HFF-Myc (cell line): ENCODE measurements at regions not wholly inside any gene's neighbourhood (a gene's known extent, or its start where the extent isn't known, plus 50 kb on each side); places are given as distances from the start of the nearest gene placed in this dataset.
A peak's percentile ranks its signal among the peaks of the same experiment; 100 is the strongest.

Experiments used
- DNase-seq: peaks from one replicate; pipeline ENCODE4 v3.0.0-alpha.2; 2011; ENCODE audit warnings: low read depth; ENCODE audit errors: extremely low read depth
- H3K4me3 ChIP-seq: replicated peaks from 2 replicates; pipeline ENCODE4 v1.5.1; 2011; ENCODE audit warnings: low read depth, mild to moderate bottlenecking, control low read depth, low read length
- CTCF ChIP-seq: IDR thresholded peaks from 2 replicates; pipeline ENCODE4 v1.5.1; 2012; ENCODE audit warnings: mild to moderate bottlenecking, low read depth, low read length, control low read depth; ENCODE audit errors: missing control alignments

- H3K4me3 ChIP-seq, result no peak overlapping the region
- TF ChIP-seq CTCF, result no peak
- no peak for DNase-seq
Observed at GRCh38 chr2:12402440-12403139, 314.1 kb upstream of the TRIB2 start.

- no peak for TF ChIP-seq CTCF
- no peak for DNase-seq
Observed at GRCh38 chr2:12404497-12404896, 312.2 kb upstream of the TRIB2 start.

DNA sequence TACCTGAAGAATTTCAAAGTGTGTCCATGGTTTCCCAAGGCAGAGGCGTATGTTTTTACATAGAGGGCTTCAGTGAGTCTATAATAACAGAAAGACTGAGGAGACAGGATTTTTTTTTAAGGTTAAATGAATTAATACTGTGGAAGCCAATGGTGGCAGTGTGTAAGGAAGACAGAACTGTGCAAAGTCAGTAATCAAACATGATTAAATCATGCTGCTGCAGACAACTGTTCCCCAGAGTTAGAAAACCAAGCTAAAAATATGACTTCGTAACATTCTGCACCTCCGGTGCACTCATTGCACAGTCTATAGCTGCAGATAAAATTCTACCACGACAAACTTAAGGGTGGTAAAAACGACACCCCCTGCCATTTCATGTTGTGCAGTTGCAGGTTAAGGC is 309.6 kb upstream of the TRIB2 start:
- TF ChIP-seq CTCF, result no peak
- H3K4me3 ChIP-seq, result no peak overlapping the region
- no peak for DNase-seq

More at GRCh38 chr2:12404497-12404896, 312.2 kb upstream of the TRIB2 start:
- H3K4me3 ChIP-seq, result no peak overlapping the region

DNA sequence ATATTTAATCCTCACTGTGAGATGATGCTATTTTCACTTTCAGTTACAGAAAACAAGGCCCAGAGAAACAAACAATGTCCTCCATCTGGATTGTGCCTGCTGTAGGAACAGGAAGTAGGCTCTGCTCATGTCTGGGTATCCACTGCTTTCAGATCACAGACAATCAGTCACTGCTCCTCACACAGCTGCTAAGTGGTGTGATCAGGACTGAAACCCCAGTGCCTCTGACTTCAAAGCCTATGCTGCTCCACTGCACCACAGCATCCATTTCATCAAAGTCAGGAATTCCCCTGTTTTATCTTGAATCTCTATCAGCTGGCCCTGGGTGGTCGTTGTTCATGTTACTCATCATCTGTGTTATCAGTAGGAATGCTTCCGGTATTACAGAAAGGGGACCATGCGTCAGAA is 303.8 kb upstream of the TRIB2 start:
- DNase-seq, result no peak
- no peak for TF ChIP-seq CTCF
- no peak overlapping the region for H3K4me3 ChIP-seq

GRCh38 chr2:12415536-12415935 is 301.2 kb upstream of the TRIB2 start:
- H3K4me3 ChIP-seq, result no peak overlapping the region
- TF ChIP-seq CTCF, result no peak
- no peak for DNase-seq

DNA sequence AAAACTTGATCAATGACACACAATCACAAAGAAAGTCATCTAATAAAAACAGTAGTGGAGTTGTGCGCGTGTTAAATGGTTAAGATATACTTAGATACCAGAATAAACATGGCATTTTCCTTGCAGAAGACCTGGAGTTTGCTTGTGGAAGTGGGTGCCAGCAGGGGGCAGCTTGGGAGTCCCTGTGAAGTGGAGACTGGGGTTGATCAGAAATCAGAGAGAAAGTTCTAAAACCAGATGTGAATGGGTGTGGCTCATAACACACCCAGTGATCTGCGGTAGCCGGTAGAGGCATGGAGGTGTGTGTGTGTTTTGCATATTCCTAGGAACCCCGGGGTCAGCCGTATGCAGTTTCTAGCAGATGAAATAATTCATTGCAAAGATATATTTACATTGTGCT is 300.1 kb upstream of the TRIB2 start:
- TF ChIP-seq CTCF, result peak; percentile 67
- DNase-seq, result peak; percentile 37

GRCh38 chr2:12417786-12418185 is 298.9 kb upstream of the TRIB2 start:
- TF ChIP-seq CTCF, result no peak
- H3K4me3 ChIP-seq, result no peak overlapping the region
- DNase-seq, result no peak

More for the DNA sequence above, 300.1 kb upstream of the TRIB2 start:
- H3K4me3 ChIP-seq, result no peak overlapping the region
